ENCODE measurements at regions not wholly inside any gene's neighbourhood (a gene's known extent, or its start where the extent isn't known, plus 50 kb on each side); places are given as distances from the start of the nearest gene placed in this dataset.
"Not testable (repeated sequence)": the region's sequence is repeated elsewhere in the genome, so short reads cannot be mapped to it uniquely, and the experiment has no call there.

GRCh38 chr4:38386654-38387188 is 277.3 kb upstream of the KLF3 start:
- no peak for DNase-seq

GRCh38 chr4:38387348-38387747 is 276.7 kb upstream of the KLF3 start:
- no peak for DNase-seq

- no peak for DNase-seq
These were observed 276.2 kb upstream of the KLF3 start for GRCh38 chr4:38387819-38388218.

- not testable (repeated sequence) for DNase-seq
These were observed 275.1 kb upstream of the KLF3 start for GRCh38 chr4:38388907-38389306.

- DNase-seq: no peak
These were observed 272.9 kb upstream of the KLF3 start for GRCh38 chr4:38390969-38391545.

GRCh38 chr4:38392223-38392855 is 271.7 kb upstream of the KLF3 start:
- DNase-seq: no peak

- no peak for DNase-seq
These were observed 267.9 kb upstream of the KLF3 start for GRCh38 chr4:38396091-38396490.

GRCh38 chr4:38396845-38397547 is 267.0 kb upstream of the KLF3 start:
- DNase-seq: no peak

- no peak for DNase-seq
These were observed 263.1 kb upstream of the KLF3 start for GRCh38 chr4:38400946-38401345.

- no peak for DNase-seq
These were observed 257.8 kb upstream of the KLF3 start for GRCh38 chr4:38406243-38406642.

GRCh38 chr4:38409852-38410251 is 254.1 kb upstream of the KLF3 start:
- DNase-seq: no peak

GRCh38 chr4:38411092-38411491 is 252.9 kb upstream of the KLF3 start:
- peak in 1 of 2 experiments; percentile 20 for DNase-seq

GRCh38 chr4:38411981-38412536 is 251.9 kb upstream of the KLF3 start:
- no peak for DNase-seq

GRCh38 chr4:38413524-38414341 is 250.3 kb upstream of the KLF3 start:
- no peak for DNase-seq

- no peak for DNase-seq
These were observed 249.6 kb upstream of the KLF3 start for GRCh38 chr4:38414410-38414809.

- DNase-seq: no peak
These were observed 248.3 kb upstream of the KLF3 start for GRCh38 chr4:38415682-38416081.

GRCh38 chr4:38416450-38417014 is 247.5 kb upstream of the KLF3 start:
- no peak for DNase-seq

GRCh38 chr4:38420254-38420653 is 243.7 kb upstream of the KLF3 start:
- not testable (repeated sequence) for DNase-seq

GRCh38 chr4:38422850-38423249 is 241.1 kb upstream of the KLF3 start:
- DNase-seq: no peak

- DNase-seq: no peak
These were observed 239.7 kb upstream of the KLF3 start for GRCh38 chr4:38424151-38424871.

GRCh38 chr4:38426532-38426931 is 237.5 kb upstream of the KLF3 start:
- DNase-seq: no peak

- no peak for DNase-seq
These were observed 233.2 kb upstream of the KLF3 start for GRCh38 chr4:38430841-38431240.

Measured in activated T-cell treated with anti-CD3 and anti-CD28 coated beads, Interleukin-2, amount 50 U/mL, for 48 hours (primary cell).